WERI-Rb-1 (cell line): ENCODE measurements at regions not wholly inside any gene's neighbourhood (a gene's known extent, or its start where the extent isn't known, plus 50 kb on each side); places are given as distances from the start of the nearest gene placed in this dataset.

Source experiments
- DNase-seq: peaks from one replicate; pipeline ENCODE4 v3.0.0-alpha.2; 2020
- H3K27ac ChIP-seq: fragments of 250-450 bp; sonication (Bioruptor Pico); 2 replicates; pipeline ENCODE4 v1.5.1; 2020; ENCODE audit warnings: mild to moderate bottlenecking, moderate library complexity
- H3K27me3 ChIP-seq: fragments of 250-450 bp; sonication (Bioruptor Pico); 2 replicates; pipeline ENCODE4 v1.5.1; 2021; ENCODE audit warnings: mild to moderate bottlenecking, low read depth, moderate library complexity; ENCODE audit not compliant: insufficient read depth, severe bottlenecking
- H3K36me3 ChIP-seq: fragments of 250-450 bp; sonication (Bioruptor Pico); 2 replicates; pipeline ENCODE4 v1.5.1; 2020; ENCODE audit warnings: mild to moderate bottlenecking, moderate library complexity
- H3K4me3 ChIP-seq: 2 replicates; pipeline ENCODE4 v1.5.1; 2011; ENCODE audit warnings: low read depth, mild to moderate bottlenecking, control low read depth, low read length
- H3K9me3 ChIP-seq: fragments of 250-450 bp; sonication (Bioruptor Pico); 2 replicates; pipeline ENCODE4 v1.5.1; 2021; ENCODE audit warnings: mild to moderate bottlenecking, moderate library complexity; ENCODE audit not compliant: severe bottlenecking
- TF ChIP-seq, protein P1 (sequence below): IDR thresholded peaks from 2 replicates; pipeline ENCODE4 v1.5.1; 2011; ENCODE audit warnings: low read depth, mild to moderate bottlenecking, control low read depth, inconsistent platforms, low read length

DNA sequence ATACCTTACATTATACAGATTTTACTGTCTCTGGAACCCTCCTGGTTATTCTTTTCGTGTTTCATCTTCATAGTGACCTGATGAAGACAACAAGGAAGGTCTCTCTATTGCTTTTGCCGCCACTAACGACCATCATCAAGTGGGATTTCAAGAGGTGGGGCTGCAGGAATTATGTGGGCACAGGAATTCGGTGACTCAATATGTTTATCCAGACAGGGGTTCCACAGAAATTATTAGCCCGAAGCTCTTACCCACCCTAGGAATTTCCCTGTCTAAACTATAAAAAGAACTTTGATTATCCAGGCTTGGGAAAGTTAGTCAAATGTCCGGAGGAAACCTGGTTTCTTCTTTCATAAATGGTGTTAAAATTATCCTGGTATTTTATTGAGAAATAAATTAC, 566.8 kb upstream of the TENM4 start:
- TF ChIP-seq, protein P1, sequence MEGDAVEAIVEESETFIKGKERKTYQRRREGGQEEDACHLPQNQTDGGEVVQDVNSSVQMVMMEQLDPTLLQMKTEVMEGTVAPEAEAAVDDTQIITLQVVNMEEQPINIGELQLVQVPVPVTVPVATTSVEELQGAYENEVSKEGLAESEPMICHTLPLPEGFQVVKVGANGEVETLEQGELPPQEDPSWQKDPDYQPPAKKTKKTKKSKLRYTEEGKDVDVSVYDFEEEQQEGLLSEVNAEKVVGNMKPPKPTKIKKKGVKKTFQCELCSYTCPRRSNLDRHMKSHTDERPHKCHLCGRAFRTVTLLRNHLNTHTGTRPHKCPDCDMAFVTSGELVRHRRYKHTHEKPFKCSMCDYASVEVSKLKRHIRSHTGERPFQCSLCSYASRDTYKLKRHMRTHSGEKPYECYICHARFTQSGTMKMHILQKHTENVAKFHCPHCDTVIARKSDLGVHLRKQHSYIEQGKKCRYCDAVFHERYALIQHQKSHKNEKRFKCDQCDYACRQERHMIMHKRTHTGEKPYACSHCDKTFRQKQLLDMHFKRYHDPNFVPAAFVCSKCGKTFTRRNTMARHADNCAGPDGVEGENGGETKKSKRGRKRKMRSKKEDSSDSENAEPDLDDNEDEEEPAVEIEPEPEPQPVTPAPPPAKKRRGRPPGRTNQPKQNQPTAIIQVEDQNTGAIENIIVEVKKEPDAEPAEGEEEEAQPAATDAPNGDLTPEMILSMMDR: no peak
- DNase-seq: no peak
- H3K9me3 ChIP-seq: no peaks in the 10 kb centered on the region
- H3K36me3 ChIP-seq: no peaks in the 10 kb centered on the region
- peaks cover 39% of the 10 kb centered on the region for H3K27me3 ChIP-seq
- H3K4me3 ChIP-seq: no peak overlapping the region
- H3K27ac ChIP-seq: no peak overlapping the region

DNA sequence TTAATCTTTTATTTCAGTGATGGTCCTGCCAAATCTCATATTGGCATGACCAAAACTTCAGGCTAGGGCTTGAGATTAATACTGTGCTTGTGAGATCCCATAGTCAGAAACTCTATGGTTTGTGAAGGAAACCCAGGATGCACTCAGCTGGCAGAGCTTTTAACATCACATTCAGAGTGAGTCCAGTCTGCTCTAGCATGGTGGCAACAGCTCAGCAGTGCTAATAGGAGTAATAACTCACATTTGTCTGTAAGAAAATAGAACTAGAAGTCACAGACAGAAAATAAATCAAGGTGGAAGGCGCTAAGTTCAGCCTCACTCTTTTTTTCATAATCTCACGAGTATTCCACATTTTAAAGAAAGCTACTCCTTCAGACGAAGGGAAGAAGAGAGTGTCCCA, 549.3 kb upstream of the TENM4 start:
- peaks cover 26% of the 10 kb centered on the region for H3K27me3 ChIP-seq
- TF ChIP-seq, protein P1: no peak
- DNase-seq: no peak
- no peak overlapping the region for H3K4me3 ChIP-seq
- no peaks in the 10 kb centered on the region for H3K9me3 ChIP-seq
- no peaks in the 10 kb centered on the region for H3K36me3 ChIP-seq
- no peak overlapping the region for H3K27ac ChIP-seq

DNA sequence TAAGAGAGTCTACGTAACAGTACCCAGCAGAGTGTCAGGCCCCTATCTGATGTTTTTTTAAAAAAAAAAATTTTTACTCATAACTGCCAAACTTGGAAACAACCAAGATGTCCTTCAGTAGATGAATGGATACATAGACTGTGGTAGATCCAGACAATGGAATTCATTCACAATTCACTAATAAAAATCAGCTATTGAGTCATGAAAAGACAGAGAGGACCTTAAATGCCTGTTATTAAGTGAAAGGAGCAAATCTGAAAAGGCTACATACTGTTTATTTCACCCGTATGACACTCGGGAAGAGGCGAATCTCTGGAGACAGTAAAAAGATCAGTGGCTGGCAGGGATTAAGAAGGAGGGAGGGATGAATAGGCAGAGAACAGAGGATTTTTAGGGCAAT, 541.4 kb upstream of the TENM4 start:
- TF ChIP-seq, protein P1: no peak
- no peaks in the 10 kb centered on the region for H3K9me3 ChIP-seq
- DNase-seq: no peak

DNA sequence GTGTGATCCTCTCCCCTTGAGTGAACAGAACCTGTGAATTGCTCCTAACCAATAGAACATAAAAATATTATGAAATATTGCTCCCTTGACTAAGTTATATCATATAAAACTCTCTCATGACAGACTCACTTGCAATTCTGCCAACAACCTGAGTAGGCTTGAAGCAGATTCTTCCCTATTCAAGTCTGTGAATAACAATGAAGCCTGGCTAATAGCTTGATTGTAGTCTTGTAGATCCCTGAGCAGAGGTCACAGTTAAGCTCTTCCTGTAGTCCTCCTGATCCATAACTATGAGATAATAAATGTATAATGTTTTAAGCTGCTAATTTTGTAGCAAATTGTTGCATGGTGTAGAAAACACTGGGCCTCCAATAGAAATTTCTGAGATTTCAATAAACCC, 540.1 kb upstream of the TENM4 start:
- no peak for DNase-seq
- Histone ChIP-seq H3K27me3 (peaks cover 27% of the 10 kb centered on the region), H3K9me3 (no peaks in the 10 kb centered on the region), H3K36me3 (no peaks in the 10 kb centered on the region), H3K27ac (no peak overlapping the region), H3K4me3 (no peak overlapping the region)
- TF ChIP-seq, protein P1: no peak

More for the DNA sequence above, 541.4 kb upstream of the TENM4 start:
- H3K27ac ChIP-seq: no peak overlapping the region
- H3K36me3 ChIP-seq: no peaks in the 10 kb centered on the region
- peaks cover 29% of the 10 kb centered on the region for H3K27me3 ChIP-seq
- H3K4me3 ChIP-seq: no peak overlapping the region

DNA sequence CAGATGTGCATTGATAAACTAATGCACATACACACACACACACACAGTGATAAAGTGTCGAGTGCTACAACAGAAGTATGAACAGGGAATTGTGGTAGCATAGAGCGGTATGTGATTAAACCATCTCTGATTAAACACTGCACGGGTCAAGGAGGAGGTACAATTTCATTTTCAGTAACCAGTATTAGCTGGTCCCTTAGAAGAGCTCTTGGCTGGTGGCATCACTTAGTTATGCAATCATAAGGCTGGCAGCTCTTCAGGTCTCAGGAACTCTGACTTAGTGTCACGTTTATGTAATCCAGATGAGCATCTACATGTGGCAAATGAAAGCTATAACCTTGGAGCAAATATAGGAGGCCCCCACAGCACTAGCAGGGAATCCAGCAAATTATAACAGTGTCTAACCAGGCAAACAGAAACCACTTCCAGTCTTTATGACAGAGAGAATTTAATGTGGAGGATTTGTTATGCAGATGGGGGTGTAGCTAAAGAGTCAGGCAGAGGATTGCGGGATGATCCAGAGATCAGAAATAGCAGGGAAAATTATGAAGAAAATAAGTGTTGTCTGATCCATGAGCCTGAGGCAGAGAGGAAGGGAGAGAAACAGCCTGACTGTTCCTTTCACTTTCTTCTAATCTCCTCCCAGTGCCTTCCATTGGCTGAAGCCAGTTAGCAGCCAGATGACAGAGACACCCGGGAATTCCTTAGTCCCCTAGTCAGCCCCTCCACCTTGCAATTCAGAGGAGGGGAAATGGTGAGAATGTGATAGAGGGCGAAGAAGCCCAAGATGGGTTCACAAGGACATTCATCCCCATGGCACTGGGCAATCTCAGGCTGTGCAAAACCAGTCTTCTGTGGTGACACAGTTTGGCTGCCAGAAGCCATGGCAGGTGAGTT, 533.1 kb upstream of the TENM4 start:
- DNase-seq: no peak
- Histone ChIP-seq H3K27me3 (peaks cover 42% of the 10 kb centered on the region), H3K4me3 (no peak overlapping the region), H3K36me3 (no peaks in the 10 kb centered on the region), H3K9me3 (no peaks in the 10 kb centered on the region), H3K27ac (no peak overlapping the region)
- TF ChIP-seq, protein P1: no peak

DNA sequence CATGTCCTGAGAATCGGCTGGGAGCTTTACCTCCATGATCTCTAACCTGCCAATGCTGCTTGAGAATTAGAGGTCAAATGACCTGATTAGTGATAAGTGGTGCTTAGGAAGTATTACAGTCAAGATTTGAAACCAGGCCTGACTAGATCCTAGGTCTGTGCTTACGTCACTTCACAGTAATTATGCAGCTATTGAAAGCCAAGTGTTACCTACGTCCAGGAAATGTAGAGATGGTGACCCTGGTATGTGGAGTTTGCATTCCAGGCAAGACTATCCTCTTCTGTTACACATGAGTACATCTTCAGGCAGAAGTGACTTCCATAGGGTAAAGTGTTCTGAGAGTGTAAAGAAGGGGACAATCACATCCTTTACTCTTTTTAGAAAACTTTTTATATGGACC, 530.4 kb upstream of the TENM4 start:
- no peak for DNase-seq
- H3K4me3 ChIP-seq: no peak overlapping the region
- peaks cover 63% of the 10 kb centered on the region for H3K27me3 ChIP-seq
- TF ChIP-seq, protein P1: no peak
- H3K36me3 ChIP-seq: no peaks in the 10 kb centered on the region
- H3K9me3 ChIP-seq: no peaks in the 10 kb centered on the region
- no peak overlapping the region for H3K27ac ChIP-seq
